Neural progenitor cell (in vitro differentiated cells): ENCODE measurements at regions not wholly inside any gene's neighbourhood (a gene's known extent, or its start where the extent isn't known, plus 50 kb on each side); places are given as distances from the start of the nearest gene placed in this dataset.
A peak's percentile ranks its signal among the peaks of the same experiment; 100 is the strongest.

Source experiments
- DNase-seq: peaks from one replicate; pipeline ENCODE4 v3.0.0-alpha.2; 2016; ENCODE audit warnings: low spot score
- H2AFZ ChIP-seq: fragments of 200-600 bp; sonication (generic); replicated peaks from 2 replicates; pipeline ENCODE4 v1.6.1; 2016; ENCODE audit warnings: antibody characterized with exemption
- H3F3A ChIP-seq: fragments of 200-600 bp; sonication (generic); 2 replicates; pipeline ENCODE4 v1.6.1; 2016; ENCODE audit warnings: antibody characterized with exemption, low read depth
- H3K27ac ChIP-seq: fragments of 200-600 bp; sonication (generic); 2 replicates; pipeline ENCODE4 v1.5.1; 2016; ENCODE audit warnings: mild to moderate bottlenecking
- H3K27me3 ChIP-seq: fragments of 200-600 bp; sonication (generic); 2 replicates; pipeline ENCODE4 v1.6.1; 2016; ENCODE audit warnings: mild to moderate bottlenecking, moderate library complexity
- H3K36me3 ChIP-seq: fragments of 200-600 bp; sonication (generic); 2 replicates; pipeline ENCODE4 v1.5.1; 2016
- H3K4me1 ChIP-seq: fragments of 200-600 bp; sonication (generic); 2 replicates; pipeline ENCODE4 v1.6.1; 2016; ENCODE audit warnings: mixed run types
- H3K4me2 ChIP-seq: fragments of 200-600 bp; sonication (generic); 2 replicates; pipeline ENCODE4 v1.6.1; 2016
- H3K4me3 ChIP-seq: fragments of 200-600 bp; sonication (generic); 2 replicates; pipeline ENCODE4 v1.5.1; 2016
- H3K79me2 ChIP-seq: fragments of 200-600 bp; sonication (generic); 2 replicates; pipeline ENCODE4 v1.6.1; 2016; ENCODE audit warnings: low read depth
- H3K9ac ChIP-seq: fragments of 200-600 bp; sonication (generic); 2 replicates; pipeline ENCODE4 v1.6.1; 2016
- H3K9me3 ChIP-seq: fragments of 200-600 bp; sonication (generic); 2 replicates; pipeline ENCODE4 v1.5.1; 2016; ENCODE audit warnings: low read depth
- H4K20me1 ChIP-seq: fragments of 200-600 bp; sonication (generic); 2 replicates; pipeline ENCODE4 v1.6.1; 2016; ENCODE audit warnings: low read depth
- H3K27ac Mint-ChIP-seq: 3 replicates; pipeline ENCODE4 v1.8.0; 2021; ENCODE audit warnings: mixed read lengths
- H3K27me3 Mint-ChIP-seq: 2 replicates; pipeline ENCODE4 v1.8.0; 2022; ENCODE audit warnings: low read depth, mild to moderate bottlenecking, inconsistent platforms, moderate library complexity, mixed read lengths; ENCODE audit not compliant: insufficient read depth
- H3K36me3 Mint-ChIP-seq: 3 replicates; pipeline ENCODE4 v1.8.0; 2021; ENCODE audit warnings: mixed read lengths
- H3K4me1 Mint-ChIP-seq: 3 replicates; pipeline ENCODE4 v1.8.0; 2021; ENCODE audit warnings: mixed read lengths
- H3K4me3 Mint-ChIP-seq: 3 replicates; pipeline ENCODE4 v1.8.0; 2021; ENCODE audit warnings: mild to moderate bottlenecking, moderate library complexity, mixed read lengths
- H3K9me3 Mint-ChIP-seq: 3 replicates; pipeline ENCODE4 v1.8.0; 2020; ENCODE audit warnings: mixed read lengths
- EZH2 ChIP-seq: fragments of 200-600 bp; sonication (generic); IDR thresholded peaks from 2 replicates; pipeline ENCODE4 v1.6.1; 2017; ENCODE audit warnings: antibody characterized with exemption, mild to moderate bottlenecking, moderate library complexity
- EZH2phosphoT487 ChIP-seq: fragments of 200-600 bp; sonication (generic); IDR thresholded peaks from 2 replicates; pipeline ENCODE4 v1.6.1; 2017; ENCODE audit warnings: antibody characterized with exemption
- TF ChIP-seq, protein P1 (sequence below): fragments of 200-600 bp; sonication (generic); IDR thresholded peaks from 2 replicates; pipeline ENCODE4 v1.5.1; 2017; ENCODE audit warnings: antibody characterized with exemption, mild to moderate bottlenecking

DNA sequence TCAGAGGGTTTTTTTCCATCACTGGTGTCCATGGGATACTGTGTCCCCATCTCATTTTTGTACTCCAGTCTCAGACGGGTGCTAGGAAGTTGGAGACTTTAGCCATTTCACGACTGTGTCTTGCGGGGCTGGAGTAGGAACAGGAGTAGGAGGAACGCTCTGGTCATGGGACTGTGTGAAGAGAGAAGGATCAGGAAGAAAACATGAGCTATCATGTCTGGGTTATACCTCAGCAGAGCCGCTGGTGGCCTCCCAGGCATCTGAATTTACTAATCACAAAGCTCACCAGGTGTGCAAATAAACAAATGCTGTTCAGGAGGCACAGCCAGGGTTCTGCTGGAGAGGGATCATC, 225.4 kb downstream of the SEC14L1 start:
- peaks cover 7% of the 10 kb centered on the region for H3K79me2 ChIP-seq
- no peak overlapping the region for H3K4me3 Mint-ChIP-seq
- no peak overlapping the region for H3K4me2 ChIP-seq
- no peaks in the 10 kb centered on the region for H3K36me3 Mint-ChIP-seq
- no peak for DNase-seq
- H3K27me3 Mint-ChIP-seq, result peaks cover 13% of the 10 kb centered on the region
- H4K20me1 ChIP-seq, result no peaks in the 10 kb centered on the region
- H3K4me1 ChIP-seq, result peaks cover 26% of the 10 kb centered on the region
- H3K4me3 ChIP-seq, result no peak overlapping the region
- no peak for TF ChIP-seq EZH2
- TF ChIP-seq, protein P1, sequence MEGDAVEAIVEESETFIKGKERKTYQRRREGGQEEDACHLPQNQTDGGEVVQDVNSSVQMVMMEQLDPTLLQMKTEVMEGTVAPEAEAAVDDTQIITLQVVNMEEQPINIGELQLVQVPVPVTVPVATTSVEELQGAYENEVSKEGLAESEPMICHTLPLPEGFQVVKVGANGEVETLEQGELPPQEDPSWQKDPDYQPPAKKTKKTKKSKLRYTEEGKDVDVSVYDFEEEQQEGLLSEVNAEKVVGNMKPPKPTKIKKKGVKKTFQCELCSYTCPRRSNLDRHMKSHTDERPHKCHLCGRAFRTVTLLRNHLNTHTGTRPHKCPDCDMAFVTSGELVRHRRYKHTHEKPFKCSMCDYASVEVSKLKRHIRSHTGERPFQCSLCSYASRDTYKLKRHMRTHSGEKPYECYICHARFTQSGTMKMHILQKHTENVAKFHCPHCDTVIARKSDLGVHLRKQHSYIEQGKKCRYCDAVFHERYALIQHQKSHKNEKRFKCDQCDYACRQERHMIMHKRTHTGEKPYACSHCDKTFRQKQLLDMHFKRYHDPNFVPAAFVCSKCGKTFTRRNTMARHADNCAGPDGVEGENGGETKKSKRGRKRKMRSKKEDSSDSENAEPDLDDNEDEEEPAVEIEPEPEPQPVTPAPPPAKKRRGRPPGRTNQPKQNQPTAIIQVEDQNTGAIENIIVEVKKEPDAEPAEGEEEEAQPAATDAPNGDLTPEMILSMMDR, result no peak
- no peak for TF ChIP-seq EZH2phosphoT487
- H3K27ac ChIP-seq, result no peak overlapping the region
- no peaks in the 10 kb centered on the region for H3K27me3 ChIP-seq
- H3F3A ChIP-seq, result peaks cover 6% of the 10 kb centered on the region
- H3K9me3 Mint-ChIP-seq, result no peaks in the 10 kb centered on the region
- H3K4me1 Mint-ChIP-seq, result peaks cover 58% of the 10 kb centered on the region
- no peak overlapping the region for H3K27ac Mint-ChIP-seq
- H3K36me3 ChIP-seq, result no peaks in the 10 kb centered on the region
- H3K9ac ChIP-seq, result no peak overlapping the region
- no peak overlapping the region for H2AFZ ChIP-seq
- H3K9me3 ChIP-seq, result no peaks in the 10 kb centered on the region

DNA sequence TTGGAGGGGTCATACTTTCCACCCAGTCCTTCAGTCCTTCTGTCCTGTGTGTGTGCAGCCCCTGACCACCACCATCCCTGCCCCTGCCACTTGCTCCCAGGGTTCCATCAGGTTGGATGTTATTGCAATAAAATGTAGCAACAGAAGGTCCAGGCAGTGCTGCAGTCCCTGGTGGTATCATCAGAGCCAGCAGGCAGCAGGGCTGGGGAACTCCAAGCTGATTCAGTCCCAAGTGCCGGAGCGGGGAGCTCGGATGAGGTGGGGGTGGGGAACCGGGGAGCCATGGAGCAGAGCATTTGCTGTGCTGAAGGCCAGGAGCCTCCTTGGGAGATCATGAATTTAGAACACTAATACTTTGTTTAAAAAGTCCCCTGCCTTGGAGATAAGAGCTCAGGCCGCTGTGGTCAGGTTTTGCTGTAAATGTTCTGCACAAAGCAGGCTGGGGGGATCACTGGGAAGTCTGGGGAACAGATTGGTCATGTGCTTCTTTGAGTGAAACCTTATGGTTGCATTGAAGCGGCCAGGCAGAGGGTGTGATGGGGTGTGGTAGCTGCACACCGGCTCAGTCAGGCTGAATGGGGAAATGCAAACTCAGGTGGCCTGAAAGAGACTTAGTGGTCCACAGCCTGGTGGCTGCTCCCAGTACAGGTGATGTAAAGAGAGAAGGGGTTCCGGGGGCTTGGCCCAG, 225.9 kb downstream of the SEC14L1 start:
- no peaks in the 10 kb centered on the region for H3K27me3 ChIP-seq
- no peaks in the 10 kb centered on the region for H3K9me3 ChIP-seq
- H2AFZ ChIP-seq, result no peak overlapping the region
- peaks cover under 1% of the 10 kb centered on the region for H4K20me1 ChIP-seq
- Mint-ChIP-seq H3K4me1 (peaks cover 61% of the 10 kb centered on the region), H3K4me3 (no peak overlapping the region), H3K27ac (no peak overlapping the region), H3K27me3 (peaks cover 14% of the 10 kb centered on the region), H3K9me3 (no peaks in the 10 kb centered on the region), H3K36me3 (no peaks in the 10 kb centered on the region)
- no peak overlapping the region for H3K9ac ChIP-seq
- H3K79me2 ChIP-seq, result peaks cover 7% of the 10 kb centered on the region
- H3K36me3 ChIP-seq, result no peaks in the 10 kb centered on the region
- no peak for DNase-seq
- peaks cover 31% of the 10 kb centered on the region for H3K4me1 ChIP-seq
- TF ChIP-seq, protein P1, result no peak
- TF ChIP-seq EZH2phosphoT487, result no peak
- no peak for TF ChIP-seq EZH2
- H3K4me3 ChIP-seq, result no peak overlapping the region
- peaks cover 10% of the 10 kb centered on the region for H3F3A ChIP-seq
- H3K4me2 ChIP-seq, result peak overlapping the region; percentile 12
- H3K27ac ChIP-seq, result no peak overlapping the region

DNA sequence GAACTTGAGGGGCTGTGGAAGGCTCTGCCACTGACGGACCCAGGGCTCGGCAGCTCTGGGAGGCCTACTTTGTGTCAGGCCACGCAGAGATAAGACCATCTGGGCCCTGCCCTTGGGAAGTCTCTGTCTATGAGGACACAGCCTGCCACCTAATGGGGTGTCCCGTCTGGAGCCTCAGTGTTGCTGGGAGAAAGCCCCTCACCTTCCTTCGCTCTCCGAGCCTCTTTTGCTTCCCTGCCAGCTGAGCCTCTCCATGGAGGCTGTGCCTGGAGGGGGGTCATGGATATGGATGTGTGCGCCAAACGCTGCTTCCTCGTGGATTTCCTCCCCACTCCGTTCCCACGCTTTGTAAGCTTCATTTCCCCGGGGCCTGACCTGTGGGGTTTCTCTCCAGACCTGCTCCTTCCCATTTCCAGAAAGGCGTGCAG, 228.8 kb downstream of the SEC14L1 start:
- peaks cover 16% of the 10 kb centered on the region for H4K20me1 ChIP-seq
- no peak overlapping the region for H3K9ac ChIP-seq
- no peak overlapping the region for H3K4me3 Mint-ChIP-seq
- H3K4me1 ChIP-seq, result peaks cover 42% of the 10 kb centered on the region
- H3K36me3 Mint-ChIP-seq, result no peaks in the 10 kb centered on the region
- no peak overlapping the region for H3K4me2 ChIP-seq
- no peaks in the 10 kb centered on the region for H3K27me3 ChIP-seq
- no peak overlapping the region for H2AFZ ChIP-seq
- TF ChIP-seq EZH2 (no peak), EZH2phosphoT487 (no peak)
- TF ChIP-seq, protein P1, result no peak
- H3K27me3 Mint-ChIP-seq, result peaks cover 14% of the 10 kb centered on the region
- peaks cover 51% of the 10 kb centered on the region for H3K4me1 Mint-ChIP-seq
- peaks cover 27% of the 10 kb centered on the region for H3F3A ChIP-seq
- peak overlapping the region; percentile 83 for H3K27ac Mint-ChIP-seq
- peaks cover 21% of the 10 kb centered on the region for H3K79me2 ChIP-seq
- no peak for DNase-seq
- H3K9me3 ChIP-seq, result no peaks in the 10 kb centered on the region
- no peak overlapping the region for H3K4me3 ChIP-seq
- no peaks in the 10 kb centered on the region for H3K36me3 ChIP-seq
- H3K9me3 Mint-ChIP-seq, result no peaks in the 10 kb centered on the region
- no peak overlapping the region for H3K27ac ChIP-seq
